ENCODE measurements at regions not wholly inside any gene's neighbourhood (a gene's known extent, or its start where the extent isn't known, plus 50 kb on each side); places are given as distances from the start of the nearest gene placed in this dataset.
A peak's percentile ranks its signal among the peaks of the same experiment; 100 is the strongest.
"Not testable (repeated sequence)": the region's sequence is repeated elsewhere in the genome, so short reads cannot be mapped to it uniquely, and the experiment has no call there.

DNA sequence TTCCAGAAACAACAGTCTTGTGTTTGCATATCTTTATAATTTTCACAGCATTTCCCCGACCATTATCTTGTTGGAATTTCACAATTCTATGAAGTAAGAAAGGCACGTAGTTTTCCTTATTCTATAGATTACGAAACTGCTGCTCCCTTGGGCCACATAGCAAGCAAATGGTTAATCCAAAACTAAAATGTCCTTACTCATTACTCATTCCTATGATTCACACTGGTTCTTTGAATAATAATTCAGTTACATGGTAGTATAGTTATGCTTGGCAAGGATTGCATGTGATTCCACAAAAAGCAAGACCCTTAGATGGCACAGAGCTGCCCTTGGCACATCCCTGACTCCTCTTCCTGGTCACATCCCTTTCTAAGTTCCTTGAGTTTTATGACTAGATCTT is 51.2 kb downstream of the OR13H1 start:
- peak; percentile 21 for DNase-seq

DNA sequence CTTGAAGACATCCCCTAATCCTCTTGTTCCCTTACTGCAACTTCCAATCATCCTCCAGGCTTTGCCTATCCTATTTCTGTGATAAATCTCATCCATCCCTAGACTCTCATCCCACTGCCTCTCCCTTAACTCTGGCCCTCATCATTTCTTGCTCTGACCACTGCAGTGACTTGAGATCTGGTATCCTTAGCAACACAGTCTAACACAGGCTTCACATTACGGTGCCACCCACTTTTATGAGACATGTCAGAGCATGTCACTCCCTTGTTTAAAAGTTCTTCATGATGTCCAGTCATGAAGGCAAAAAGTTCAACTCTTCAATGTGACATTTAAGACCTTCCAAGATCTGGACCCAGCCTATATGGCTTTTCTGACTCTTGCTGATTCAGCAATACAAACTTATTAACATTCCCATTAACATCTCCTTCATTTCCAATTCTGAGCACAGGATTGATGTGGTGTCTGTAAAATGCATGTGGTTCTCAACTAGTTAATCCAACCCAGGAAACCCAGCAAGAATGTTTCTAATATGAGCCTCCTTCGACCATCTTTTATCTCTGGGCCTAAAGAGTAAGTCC is 64.0 kb downstream of the OR13H1 start:
- no peak for DNase-seq

DNA sequence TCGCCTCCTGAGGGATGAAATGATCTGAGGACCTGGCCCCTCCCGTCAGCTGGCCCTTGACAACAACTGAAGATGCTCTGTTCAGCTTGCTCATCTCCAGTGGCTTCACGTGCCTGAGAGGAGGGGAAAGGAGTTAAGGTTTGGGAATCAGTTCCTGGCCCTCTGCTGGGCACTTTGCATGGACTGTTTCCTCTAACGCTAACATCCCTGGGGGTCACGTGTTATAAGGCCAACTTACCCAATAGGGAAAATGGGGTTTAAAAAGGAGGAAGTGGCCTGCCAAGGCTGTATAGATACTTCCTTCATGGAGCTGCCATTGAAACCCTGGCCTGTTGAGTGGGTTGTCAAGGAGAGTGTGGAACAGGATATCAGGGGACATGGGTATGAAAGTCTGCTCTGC is 65.6 kb downstream of the OR13H1 start:
- no peak for DNase-seq

DNA sequence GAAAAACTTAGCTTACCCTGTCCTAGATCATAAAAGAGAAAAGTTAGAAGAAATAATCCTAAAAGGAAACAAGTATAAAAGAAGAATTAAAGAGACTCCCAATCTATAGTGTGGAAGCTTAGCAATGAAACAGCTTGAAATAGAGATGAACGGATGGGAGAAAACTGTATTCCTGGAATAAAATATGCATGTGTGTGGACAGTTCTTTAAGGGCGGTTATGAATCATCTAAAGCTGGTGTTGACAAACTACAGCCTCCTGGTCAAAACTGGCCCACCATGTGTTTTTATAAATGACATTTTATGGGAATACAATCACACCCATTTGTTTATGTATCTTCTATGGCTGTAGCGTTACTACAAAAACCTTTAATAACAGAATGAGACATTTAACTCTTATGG is 69.4 kb downstream of the OR13H1 start:
- DNase-seq: no peak

DNA sequence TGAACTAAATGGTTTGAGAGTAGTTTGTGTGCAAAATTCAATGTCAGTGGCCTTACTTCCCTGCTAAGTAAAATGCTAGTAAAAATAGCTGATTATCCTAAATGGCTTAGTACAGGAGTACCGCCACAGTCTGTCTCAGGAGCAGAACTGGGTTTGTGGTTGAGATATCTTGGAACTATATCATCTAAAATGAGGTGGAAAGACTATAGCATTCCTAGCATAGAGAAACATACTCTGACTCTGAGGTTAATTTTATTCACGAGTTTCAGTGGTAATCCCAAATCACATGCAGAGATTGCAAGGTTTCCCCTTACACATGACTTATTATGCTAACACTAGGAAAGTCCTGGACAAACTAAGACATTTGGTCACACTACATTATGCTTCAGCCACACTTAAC is 70.4 kb downstream of the OR13H1 start:
- no peak for DNase-seq

DNA sequence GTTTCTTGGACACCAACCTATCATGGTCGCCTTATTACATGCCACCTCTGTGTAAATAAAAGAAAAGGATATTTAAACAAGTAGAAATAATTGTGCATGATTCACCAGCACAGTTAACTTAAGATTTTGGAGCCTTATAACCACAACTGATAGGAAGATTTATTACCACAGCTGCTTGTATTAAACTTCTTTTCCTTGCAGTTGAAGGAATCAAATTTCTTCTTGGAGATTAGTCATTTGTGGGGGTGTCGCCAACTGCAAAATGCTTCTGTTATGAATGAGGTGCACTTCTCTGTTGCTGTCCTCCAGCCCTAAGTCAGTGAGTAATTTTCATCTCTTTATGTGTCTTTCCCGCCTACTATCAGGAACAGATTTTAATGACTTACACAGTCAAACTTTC is 73.3 kb downstream of the OR13H1 start:
- peak; percentile 24 for DNase-seq

DNA sequence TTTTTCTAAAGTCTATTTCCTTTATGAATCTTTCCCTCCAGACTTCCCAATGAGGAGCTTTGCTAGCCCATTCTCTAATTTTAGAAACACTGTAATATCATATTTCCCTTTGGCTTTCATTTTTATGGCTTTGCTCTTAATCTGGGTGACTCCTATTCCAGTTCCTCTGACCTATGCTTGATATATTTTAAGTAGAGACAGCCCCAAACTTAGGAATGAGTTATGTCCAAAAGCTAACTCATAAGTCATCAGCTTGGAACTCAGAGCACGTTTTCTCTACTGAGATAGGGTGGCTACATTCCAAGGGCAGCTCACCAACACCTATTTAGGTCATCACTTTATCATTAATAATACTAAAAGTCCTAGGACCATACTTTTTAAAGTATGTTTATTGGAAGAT is 77.8 kb downstream of the OR13H1 start:
- DNase-seq: peak; percentile 4

DNA sequence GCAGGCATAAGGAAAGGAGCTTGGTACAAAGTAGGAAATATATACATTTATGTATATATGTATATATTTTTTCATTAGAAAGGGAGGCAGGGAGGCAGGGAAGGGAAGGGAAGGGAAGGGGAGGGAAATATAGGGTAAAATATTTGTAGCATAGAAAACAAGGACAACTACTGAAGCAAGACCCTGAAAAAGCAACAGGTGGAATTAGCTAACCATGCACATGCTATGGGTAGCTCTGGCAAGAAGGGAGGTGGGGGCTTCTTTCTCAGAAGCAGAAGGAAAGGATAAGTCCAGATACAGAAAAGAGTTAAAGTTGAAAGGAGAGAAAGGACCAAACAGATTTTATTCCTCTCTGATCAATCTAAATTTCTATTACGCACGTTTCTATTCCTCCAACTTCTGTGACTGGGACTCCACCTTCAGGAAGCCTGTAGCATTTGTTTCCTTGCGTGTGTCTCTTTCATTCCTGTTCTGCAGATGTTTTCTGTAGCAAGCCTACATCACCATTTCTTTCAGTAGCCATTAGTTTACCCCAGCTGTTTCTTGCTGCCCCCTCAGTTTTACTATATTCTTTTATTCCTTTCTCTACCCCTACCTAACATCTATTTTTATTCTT is 82.9 kb downstream of the OR13H1 start:
- no peak for DNase-seq

DNA sequence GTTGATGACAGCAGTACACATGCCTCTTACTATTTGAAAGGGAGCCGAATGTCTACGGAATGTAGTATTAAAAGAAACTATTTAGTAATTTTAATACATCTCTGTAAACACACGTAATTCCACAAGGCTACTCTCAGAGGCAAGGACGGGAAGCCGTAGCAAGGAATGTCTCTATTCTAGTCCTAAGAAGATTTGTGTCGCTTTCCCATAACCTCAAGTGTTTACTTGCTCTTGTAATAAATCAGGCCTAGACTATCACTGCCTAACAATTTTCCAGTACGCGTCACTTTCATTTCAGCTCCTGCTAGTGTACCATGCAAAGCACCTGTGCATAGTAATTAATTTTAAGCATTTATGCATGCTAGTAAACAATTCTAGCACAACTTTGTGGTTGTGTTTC is 86.7 kb downstream of the OR13H1 start:
- DNase-seq: no peak

DNA sequence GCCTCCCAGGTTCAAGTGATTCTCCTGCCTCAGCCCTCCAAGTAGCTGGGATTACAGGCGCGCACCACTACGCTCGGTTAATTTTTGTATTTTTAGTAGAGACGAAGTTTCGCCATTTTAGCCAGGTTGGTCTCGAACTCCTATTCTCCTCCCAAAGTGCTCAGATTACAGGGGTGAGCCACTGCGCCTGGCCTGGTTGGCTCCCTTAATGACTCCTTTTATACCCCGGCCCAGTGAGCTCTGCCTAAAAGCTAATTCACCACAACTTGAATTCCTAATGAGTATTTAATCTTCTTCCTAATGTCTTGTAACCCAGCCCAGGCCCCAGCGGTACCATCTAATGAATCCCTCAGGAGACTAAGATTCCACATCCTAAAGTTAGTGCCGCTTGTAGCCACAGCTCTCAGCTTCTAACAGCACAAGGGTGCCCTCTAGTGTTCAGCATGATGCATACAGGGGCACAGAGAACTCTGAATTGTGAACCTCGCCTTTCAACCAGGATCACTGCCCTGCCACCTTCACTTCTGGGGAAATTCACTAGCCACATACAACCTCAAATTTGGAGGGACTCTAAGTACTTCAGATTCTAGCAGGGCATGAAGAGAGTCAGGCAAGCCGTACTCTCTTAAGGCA is 89.5 kb downstream of the OR13H1 start:
- DNase-seq: peak; percentile 51

DNA sequence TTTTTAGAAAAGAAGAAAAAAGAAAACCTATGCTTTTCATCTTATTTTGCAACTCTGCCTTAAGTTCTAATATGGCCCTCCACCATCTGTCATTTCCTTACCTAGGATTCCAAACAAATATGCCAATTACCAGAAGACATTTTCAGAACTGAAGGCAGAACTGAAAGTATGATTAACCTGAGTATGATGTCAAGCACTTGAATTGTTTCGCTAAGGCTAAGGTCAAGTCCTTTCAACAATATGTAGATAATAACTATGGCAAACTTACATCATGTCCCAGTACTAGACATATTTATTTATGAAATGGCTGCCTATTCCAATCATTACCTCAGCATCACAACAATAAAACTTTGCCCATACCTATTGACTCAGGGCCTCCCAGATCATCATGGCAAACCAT is 91.0 kb downstream of the OR13H1 start:
- no peak for DNase-seq

DNA sequence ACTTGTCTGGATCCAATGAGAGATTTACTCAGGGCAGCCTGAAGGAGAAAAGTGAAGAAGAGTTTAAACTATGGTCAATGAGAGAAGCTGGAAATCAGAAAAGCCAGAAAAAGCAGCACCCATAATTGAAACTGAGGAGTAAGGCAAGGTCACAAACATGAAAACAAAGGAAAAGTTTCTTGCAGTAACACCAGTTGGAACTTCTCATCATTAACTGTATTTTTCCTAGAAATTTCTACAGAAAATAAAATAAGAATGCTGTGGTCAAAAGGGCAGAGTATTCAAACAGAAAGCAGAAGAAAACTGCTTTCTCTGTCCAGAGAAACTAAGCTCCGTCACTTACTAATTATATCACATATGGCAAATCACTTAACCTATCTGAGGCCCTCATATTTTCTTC is 102.2 kb downstream of the OR13H1 start:
- DNase-seq: no peak

DNA sequence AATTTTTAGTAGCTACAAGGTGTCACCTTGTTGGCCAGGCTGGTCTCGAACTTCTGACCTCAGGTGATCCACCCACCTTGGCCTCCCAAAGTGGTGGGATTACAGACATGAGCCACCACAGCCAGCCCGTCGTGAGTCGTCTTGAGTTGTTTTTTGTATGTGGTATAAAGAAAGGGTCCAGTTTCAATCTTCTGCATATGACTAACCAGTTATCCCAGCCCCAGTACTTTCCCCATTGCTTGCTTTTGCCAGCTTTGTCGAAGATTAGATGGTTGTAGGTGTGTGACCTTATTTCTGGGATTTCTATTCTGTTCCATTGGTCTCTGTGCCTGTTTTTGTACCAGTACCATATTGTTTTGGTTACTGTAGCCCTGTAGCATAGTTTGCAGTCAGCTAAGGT is 105.9 kb downstream of the OR13H1 start:
- DNase-seq: no peak

DNA sequence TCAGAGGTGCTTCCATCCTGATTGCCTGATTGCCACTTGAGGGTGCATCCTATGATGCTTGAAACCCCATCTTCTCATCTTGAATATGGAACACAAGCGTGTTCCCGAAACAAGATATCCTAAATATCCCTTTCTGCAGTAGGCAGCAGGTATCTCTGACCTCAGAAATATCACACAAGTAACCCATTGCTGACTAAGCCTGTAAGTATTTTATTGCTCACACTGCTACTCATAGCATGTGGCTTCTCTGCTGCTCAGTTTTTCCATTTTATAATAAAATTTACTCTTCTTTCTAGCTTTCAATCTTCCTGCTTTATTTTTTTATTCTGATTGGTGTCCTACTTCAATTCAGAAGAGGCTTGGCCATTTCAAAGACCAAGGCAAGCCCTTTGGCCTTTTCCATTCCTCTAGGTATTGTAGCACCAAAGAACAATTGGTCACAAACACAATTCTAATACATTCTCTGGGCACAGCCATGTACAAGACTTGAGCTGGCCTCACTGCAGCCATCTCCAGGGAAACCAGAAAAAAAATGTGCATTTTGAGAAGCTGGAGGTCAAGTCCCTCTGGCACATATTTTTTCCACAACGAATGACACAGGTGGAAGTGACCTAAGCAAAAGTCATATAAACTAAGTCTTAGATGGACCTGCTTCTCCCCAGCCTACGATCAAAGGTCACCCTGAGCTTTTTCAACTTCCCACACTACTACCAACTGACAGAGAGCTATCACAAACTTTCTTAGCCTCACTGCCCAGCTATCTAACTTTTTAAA is 107.0 kb downstream of the OR13H1 start:
- no peak for DNase-seq

DNA sequence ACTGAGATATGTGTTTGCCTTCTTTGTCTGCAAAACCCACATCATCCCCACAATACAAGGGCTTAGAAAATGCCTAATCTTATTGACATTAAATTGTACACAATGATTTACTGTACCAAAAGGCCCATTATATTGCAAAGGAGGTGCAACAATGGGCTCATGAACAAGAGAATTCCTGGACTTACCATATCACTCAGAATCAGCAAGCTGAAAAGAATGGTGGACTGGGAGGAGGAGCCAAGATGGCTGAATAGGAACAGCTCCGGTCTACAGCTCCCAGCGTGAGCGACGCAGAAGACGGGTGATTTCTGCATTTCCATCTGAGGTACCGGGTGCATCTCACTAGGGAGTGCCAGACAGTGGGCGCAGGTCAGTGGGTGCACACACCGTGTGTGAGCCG is 119.9 kb downstream of the OR13H1 start:
- DNase-seq: not testable (repeated sequence)

DNA sequence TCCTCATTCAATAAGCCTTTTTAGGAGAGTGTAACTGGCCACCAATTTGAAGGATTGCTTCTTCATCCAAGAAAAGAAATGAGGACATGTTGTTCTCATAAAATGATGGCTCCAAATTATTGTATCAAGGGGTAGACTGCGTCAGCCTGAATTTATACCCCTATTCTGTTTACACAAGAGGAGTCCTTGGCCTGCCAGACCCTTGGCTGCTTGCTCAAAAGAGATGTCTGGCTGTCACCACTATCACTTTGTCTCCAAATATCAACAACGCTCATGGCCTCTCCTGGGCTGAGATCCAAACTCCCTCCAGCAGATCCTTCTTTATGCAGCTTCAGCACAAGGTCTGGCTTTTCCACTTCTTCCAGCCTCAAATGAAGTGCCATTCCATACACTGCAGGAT is 127.9 kb downstream of the OR13H1 start:
- no peak for DNase-seq

DNA sequence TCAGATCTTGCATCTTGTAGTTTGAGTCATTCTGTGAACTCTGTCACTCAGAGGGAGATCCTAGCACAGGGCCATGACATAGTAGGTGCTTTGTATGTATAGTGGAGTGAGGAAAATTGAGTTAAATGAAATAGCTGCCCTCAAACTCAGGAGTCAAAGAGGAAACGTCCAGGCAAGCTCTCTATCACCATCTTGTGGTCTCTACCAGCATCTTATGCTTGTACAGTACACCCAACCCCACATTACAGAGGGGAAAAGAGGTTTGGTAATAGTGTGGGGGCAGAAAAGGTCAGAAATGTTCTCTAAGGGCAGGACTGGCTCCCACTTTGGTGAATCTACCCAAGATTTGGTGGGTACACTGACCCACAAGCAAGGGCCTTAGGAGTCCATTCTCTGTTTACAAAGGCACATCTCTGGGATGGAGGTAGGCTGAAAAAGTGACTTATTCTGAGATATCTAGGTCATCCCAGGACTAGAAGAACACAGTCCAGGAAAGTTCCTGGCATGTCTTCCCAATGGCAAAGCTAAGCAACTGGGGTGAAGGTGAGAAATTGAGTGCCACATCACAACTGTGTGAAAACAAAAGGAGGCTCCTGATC is 131.8 kb downstream of the OR13H1 start:
- no peak for DNase-seq

DNA sequence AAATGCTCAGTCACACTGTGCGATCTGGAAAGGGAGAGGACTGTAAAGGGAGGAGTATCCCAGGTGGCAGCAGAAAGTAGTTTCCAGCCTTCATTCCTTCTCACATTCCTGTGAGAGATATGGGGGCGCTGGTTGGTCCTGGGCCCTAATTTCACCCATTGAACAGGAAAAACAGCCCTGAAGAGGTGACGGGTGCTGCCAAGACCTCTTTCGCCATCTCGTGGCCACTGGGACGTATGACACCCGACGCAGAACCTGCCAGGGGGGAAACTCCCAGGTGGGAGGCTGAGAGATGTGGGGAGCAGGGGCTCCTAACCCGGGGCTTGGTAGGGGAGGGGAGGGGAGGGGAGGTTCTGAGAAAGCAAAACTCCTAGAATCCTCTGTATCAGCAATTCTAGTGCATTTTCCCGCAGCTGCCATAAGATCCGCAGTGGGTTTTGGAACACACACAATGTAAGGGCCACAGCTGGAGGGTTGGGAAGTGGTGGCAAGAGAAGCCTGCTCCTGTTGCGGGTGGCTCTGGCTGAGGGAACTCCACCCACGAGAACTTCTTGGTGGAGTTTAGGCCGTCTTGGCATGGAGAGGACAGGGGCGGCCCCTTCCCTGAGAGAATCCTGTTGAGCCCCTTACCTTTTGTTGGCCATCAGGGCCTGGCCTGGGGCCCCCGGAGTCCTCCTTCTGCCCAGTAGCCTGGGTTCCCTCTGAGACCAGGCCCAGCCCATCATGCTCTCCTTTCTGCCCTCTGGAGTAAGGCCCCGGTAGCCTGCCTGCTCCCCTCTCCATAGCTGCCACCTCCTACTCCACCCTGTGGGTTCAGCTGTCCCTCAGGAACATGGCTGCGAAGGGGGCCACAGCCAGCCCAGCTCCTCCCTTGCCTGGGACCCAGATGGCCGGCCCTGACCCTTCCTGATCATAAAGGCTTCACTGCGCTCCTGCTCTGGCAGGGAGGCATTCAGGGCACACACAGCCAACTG is 134.1 kb downstream of the OR13H1 start:
- peak; percentile 12 for DNase-seq

DNA sequence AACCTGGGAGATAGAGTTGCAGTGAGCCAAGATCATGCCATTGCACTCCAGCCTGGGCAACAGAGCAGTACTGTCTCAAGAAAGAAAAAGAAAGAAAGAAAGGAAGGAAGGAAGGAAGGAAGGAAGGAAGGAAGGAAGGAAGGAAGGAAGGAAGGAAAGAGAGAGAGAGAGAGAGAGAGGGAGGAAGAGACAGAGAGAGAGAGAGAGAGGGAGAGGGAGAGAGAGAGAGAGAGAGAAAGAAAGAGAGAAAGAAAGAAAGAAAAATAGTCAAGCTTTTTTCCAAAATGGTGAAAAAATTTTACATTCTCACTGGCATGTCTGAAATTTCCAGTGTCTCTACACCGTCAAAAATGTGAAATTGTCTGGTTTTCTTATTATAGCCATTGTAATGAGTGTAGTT is 138.9 kb downstream of the OR13H1 start:
- DNase-seq: not testable (repeated sequence)

DNA sequence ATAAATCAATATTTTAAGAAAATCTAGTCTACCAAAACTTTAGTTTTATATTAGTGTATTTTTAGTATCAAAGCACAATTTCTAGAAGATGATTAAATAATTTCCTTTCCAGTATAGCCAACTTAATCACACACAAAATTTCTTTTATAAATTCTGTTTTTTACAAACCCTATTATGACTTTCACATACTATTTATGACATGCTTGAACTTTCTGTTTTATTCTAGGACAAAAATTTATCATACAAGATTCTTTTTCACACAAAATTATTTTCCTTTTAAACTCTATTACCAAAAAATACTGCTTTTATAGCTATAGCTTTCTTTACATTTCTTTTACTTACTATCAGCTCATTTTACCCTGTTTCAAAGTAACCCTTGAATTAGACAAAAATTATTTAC is 149.5 kb downstream of the OR13H1 start:
- DNase-seq: no peak

DNA sequence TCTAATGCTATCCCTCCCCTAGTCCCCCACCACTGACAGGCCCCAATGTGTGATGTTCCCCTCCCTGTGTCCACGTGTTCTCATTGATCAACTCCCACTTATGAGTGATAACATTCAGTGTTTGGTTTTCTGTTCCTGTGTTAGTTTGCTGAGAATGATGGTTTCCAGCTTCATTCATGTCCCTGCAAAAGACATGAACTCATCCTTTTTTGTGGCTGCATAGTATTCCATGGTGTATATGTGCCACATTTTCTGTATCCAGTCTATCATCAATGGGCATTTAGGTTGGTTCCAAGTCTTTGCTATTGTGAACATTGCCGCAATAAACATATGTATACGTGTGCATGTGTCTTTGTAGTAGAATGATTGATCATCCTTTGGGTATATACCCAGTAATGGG is 153.1 kb downstream of the OR13H1 start:
- not testable (repeated sequence) for DNase-seq

DNA sequence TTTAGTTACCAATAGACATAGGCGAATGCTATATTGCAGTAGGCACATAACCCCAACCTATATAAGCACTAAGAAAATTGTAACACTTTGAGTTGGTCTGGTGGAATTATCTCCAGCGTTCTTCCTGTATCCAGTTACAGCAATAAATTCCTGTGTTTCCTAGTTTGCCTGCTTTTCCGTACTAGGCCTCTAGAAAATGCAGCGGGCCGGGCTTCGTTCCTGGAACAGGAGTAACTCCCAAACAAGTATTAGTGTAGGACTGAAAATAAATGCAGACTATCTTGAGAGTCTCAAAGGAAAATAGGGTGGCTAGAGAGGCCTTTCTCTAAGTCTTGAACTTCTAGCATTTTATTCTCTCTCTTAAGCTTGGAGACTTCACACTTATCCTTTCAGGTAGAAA is 159.8 kb downstream of the OR13H1 start:
- no peak for DNase-seq
